GM19099 (cell line): ENCODE measurements at regions not wholly inside any gene's neighbourhood (a gene's known extent, or its start where the extent isn't known, plus 50 kb on each side); places are given as distances from the start of the nearest gene placed in this dataset.

Experiments
- POLR2A ChIP-seq: IDR thresholded peaks from 3 replicates; pipeline ENCODE4 v1.6.1; 2011; ENCODE audit warnings: low read depth; ENCODE audit not compliant: insufficient read length; ENCODE audit errors: extremely low read depth

DNA sequence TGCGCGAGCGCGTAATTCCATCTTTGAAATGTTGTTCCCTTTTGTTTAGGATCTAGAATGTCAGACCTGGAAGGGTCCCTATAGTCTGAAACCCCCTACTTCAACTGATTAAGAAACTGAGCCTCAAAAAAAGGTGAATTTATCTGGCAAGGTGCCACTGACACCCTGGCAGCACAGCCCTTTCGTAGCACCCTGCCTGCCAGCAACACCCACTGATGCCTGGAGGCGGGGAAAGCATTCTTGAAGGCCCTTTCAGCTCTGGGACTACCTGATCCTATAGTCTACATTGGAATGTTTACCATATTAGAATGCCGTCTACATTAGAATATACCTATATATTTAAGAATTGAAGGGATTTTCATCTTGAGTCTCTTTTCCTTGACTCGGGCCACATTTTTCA is 542.3 kb downstream of the BUD13 start:
- no peak for TF ChIP-seq POLR2A

DNA sequence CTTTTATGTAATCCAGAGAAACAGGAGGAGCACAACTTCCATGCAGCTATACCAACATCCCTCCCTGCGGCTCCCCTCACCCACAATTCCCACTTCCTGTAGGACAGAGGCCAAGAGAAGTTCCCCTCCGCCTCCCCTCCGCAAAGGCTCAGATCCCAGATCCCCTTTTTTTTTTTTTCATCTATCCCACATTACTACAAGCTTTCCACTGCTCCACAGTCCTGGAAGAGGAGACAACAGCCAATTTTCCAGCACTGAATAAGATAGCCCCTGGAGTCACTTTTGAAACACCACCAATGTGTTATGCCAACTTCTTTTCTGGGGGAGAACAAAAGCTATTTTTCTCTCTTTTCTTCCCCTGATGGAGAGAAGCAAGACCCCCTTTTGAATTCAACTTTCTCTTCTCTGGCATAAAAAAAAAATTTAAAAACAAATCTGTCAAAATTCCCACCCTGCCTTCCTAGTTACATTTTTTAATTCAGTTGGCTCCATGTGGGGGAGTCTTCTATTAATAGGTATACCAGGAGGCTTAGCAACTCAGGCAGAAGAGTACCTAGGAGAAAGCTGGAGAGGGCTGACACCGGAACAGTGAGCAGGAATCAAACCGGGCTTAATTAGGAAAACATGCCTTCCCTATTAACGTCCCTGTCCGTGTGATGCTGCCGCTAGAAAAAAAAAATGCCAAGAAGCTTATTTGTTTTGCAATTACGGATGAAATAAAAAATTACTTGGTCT is 543.4 kb downstream of the BUD13 start:
- TF ChIP-seq POLR2A: no peak

DNA sequence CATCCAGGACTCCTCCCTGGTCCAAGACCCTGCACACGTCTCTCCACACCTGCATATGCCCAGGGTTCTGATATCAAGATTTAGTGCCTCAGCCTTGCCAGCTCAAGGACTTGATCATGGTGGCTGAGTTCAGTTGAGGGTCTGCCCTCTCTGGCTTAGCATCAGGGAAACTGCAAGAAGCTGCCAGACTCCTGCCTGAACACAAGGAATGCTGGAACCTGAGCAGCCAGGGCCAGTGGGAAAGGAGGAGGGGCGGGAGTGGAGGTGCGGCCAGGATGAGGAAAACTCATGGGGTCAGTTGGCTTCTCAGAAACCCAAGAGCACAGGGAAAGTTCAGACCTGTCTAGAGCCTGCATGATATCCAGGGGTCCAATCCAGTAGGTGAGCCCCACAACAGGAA is 546.1 kb downstream of the BUD13 start:
- TF ChIP-seq POLR2A: no peak

DNA sequence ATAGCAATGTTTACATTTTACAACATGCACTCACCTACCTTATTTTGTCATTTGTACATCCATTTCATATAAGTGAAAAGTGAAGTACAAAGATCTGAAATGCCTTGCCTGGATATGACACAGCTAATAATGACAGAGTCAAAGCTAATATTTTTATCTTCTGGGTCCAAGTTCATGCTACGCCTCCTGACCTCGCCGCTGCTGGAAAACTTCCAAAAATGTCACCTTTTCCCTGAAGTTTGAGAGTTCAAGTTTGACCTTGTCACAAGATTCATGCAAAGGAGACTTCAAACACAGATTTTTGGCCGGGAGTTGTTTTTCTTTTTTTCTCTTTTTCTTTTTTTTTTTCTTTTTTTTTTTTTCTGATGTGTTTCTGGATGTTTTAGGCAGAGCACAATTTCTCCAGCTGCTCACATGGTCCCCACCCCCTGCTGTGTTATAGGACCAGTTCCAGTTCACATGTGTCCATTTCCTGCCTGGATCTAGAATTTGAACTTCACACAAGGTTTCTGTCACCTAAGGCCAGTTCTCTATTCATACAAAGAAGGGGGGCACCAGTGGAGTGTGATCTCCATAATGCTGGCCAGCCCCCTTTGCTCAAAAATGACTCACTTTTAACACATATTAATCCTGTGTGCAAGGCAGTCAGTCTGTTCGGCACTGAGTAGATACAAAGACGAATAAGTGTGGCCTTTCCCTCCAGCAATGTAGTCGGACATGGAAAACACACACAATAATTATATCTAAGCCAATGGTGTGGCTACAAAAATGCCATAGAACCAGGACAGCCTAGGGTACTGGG is 546.8 kb downstream of the BUD13 start:
- TF ChIP-seq POLR2A: no peak

GRCh38 chr11:116225236-116225635 is 547.6 kb downstream of the BUD13 start:
- no peak for TF ChIP-seq POLR2A

DNA sequence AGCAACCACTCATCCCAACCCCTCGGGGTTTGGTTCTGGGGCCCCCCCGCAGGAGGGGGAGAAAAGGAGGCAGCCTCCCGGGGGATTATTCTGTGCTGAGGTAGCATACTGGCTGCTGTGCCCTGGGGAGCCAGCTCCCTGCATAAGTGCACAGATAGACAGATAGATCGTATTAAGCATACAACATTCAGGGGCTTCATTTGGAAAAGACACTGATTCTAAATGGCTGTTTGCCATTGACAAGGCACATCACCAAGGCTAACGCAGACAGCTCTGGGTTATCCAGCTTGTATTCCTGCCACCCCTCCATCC is 547.9 kb downstream of the BUD13 start:
- TF ChIP-seq POLR2A: no peak

GRCh38 chr11:116224154-116224888 is 548.5 kb downstream of the BUD13 start:
- TF ChIP-seq POLR2A: no peak

DNA sequence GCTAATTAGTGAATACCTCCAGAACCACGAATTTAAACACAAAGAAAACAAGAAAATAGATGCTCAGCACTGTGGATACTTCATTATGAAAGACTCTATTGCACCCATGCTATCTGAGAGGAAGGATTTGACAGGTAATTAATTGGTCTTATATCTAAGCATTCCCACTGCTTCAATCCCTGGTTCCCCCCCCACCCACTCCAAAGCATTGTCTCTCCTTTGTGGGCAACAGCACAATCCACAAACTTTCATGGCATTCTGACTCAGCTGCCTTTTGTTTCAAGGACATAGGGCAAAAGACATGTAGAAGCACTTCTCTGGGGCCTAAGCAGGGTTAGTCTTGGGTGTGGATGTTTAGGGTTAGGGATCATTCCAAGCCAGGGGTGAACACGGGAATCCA is 551.4 kb downstream of the BUD13 start:
- no peak for TF ChIP-seq POLR2A

DNA sequence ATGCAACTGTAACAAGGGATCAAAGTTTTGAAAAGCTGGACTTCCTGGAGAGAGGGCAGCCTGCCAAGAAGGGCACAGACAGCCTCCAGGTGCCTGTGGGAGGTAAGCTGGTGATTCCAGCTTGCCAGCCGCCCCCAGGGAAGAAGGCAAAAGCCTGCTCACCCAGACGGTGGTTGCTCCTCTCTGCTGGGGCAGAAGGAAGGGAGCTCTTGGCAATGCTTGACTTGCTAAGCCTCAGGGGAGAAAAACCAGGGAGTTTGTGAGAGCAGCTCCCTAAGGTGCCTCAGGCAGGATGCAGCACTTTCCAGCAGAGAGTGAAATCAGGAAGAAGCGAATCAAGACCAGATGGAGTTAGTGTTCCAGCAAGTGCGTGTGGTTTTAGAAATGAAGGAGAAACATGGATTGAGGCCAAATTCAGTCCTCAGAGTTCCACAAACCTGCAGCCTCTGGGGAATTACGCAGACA is 553.6 kb downstream of the BUD13 start:
- no peak for TF ChIP-seq POLR2A

DNA sequence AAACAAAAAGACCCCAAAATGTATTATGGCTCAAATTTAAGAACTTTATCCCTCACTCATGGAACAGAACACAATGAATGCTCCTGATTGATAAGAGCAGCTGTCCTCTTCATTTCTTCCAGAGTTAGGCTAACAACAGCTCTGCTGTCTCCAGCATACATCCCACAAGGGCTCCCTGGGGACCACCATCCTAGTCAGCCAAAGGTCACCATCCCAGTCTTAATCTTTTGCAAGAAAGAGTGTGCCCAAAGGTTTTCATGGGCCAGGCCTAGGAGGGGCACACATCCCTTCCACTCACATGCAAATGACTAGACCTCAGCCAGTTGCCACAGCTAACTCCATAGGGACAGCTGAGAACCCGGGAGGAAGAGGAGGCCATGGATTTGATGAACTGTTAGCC is 555.3 kb downstream of the BUD13 start:
- no peak for TF ChIP-seq POLR2A

DNA sequence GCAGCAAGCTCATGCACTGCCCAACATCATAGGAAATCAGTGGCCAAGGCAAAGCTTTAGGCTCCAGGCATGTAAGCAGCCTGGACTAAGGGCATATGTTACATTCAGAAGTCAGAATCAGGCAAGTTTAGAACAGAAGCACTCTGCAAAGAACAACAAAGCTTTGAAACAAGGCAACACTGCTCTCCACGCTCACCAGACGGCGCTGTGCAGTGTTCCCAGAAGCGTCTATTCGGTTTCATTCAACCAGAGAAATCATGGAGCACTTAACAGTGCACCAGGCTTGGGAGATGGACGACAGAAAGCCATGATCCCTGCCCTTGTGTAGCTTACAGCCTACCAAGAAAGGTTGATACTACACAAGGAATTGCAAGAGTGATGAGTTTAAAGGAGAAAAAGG is 555.8 kb downstream of the BUD13 start:
- TF ChIP-seq POLR2A: no peak

DNA sequence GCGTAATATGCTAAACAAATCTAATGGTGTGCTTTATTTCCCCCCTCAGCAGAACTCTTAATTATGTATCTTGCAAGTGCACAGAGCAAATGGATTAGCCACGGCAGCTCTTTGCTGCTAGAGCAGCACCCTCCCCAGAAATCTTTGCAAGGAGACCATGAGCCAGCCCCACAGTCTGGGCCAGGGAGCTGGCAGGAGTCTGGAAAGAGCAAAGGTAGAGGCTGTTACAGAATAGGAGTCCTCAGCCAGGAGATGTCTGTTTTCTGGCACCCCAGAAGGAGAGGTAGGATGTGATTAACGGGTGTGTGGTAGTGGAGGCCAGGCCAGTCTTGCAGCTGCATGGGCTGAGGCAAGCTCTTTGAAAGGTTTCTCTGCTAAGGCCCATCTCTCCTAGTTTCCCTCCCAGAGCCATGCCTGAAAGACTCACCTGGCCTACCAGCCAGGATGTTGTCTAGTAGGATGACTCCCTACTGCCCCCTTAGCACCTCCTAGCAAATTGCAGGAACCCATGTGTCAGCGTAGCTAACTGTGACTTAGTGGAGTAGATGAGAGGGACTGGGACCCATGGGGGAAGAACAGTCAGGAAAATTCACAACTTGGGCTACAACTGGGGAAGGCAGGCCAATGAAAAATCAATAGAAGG is 557.2 kb downstream of the BUD13 start:
- no peak for TF ChIP-seq POLR2A

- no peak for TF ChIP-seq POLR2A
Observed at GRCh38 chr11:116211147-116211546, 561.6 kb downstream of the BUD13 start.

- no peak for TF ChIP-seq POLR2A
Observed at GRCh38 chr11:116210663-116211062, 562.1 kb downstream of the BUD13 start.

DNA sequence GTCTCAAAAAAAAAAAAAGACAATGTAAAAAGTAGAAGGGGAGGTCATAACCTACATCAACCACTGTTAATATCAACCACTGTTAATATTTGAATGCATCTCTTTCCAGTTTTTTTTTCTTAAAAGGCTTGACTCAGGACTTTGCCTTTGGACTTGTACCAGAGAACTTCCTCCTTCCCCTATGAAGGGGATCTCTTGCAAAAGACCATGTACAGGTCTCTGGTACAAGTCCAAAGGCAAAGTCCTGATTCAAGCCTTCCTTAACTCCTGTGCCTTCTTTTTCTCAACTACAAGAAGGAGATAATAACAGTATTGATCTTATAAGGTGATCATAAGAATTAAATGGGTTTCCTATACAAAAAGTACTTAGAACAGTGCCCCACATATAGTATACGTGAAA is 563.5 kb downstream of the BUD13 start:
- TF ChIP-seq POLR2A: no peak
